ENCODE measurements at regions not wholly inside any gene's neighbourhood (a gene's known extent, or its start where the extent isn't known, plus 50 kb on each side); places are given as distances from the start of the nearest gene placed in this dataset.
"Not testable (repeated sequence)": the region's sequence is repeated elsewhere in the genome, so short reads cannot be mapped to it uniquely, and the experiment has no call there.

DNA sequence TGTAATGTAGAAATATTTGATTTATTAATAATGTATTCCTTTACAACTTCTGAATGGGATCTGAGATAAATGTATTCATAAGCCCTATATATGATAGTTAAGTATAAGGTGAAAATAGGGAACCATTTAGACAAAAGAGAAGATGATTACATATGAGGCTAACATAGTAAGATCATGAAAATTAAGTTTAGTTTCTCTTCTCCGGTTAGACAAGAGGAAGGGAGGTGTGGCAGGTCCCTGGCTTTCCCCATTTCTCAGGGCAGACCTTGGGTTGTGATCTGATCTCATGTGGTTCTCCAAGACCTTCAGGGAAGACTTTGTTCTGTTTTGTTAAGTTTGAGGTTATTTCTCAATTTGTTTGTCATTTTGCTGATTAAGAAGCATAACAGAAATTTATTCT is 341.3 kb downstream of the CNTNAP3B start:
- H3K9me3 ChIP-seq (ENCODE audit: control insufficient read depth, insufficient read depth, low read depth, low read length); H3K4me1 ChIP-seq (ENCODE audit: control insufficient read depth, insufficient read depth, low read length); H3K4me3 ChIP-seq (ENCODE audit: low read depth, low read length); H3K36me3 ChIP-seq (ENCODE audit: control insufficient read depth in 2 of 2, insufficient read depth in 1 of 2, low read length in 2 of 2); H3K27ac ChIP-seq (ENCODE audit: extremely low read depth, low read depth, low read length); POLR2A ChIA-PET; CTCF ChIA-PET: not testable (repeated sequence)

DNA sequence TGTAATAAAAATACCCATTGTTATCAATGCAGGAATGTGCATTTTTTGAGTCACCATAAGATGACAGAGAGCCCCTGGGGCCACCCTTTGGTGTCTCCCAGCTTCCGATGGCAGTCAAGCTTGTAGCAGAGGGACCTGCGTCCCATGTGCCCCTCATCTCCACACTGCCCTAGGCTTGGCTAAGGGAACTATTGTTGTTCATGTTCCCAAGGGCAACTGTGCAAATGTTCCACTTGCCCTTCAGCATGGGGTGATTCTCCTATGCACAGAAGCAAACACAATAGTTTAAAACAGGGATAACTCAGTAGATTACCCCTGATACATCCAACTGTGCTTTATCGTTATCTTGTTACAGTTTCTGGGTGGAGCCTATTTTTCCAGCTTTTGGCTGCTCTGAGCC is 342.0 kb downstream of the CNTNAP3B start:
- POLR2A ChIA-PET; H3K4me1 ChIP-seq (ENCODE audit: control insufficient read depth, insufficient read depth, low read length); CTCF ChIA-PET: not testable (repeated sequence)

DNA sequence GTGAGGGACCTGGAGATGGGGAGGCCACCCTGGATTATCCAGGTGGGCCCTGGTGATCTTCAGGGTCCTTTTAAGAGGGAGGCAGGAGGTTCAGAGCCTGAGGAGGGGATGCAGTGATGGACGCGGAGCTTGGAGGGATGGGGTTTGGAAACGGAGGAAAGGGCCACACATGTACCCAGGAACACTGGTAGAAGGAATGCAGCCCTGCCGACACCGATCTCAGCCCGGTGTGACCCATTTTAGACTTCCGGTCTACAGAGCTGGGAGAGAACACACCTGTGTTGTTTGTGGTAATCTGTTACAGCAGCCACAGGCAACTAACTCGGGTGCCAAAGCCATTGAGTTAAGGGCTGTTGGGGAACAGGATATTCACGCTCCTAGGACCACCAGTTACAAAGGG is 345.2 kb downstream of the CNTNAP3B start:
- H3K4me3 ChIP-seq (ENCODE audit: low read depth, low read length); H3K4me1 ChIP-seq (ENCODE audit: control insufficient read depth, insufficient read depth, low read length); H3K9me3 ChIP-seq (ENCODE audit: control insufficient read depth, insufficient read depth, low read depth, low read length); CTCF ChIA-PET; H3K27ac ChIP-seq (ENCODE audit: extremely low read depth, low read depth, low read length); POLR2A ChIA-PET; H3K36me3 ChIP-seq (ENCODE audit: control insufficient read depth in 2 of 2, insufficient read depth in 1 of 2, low read length in 2 of 2): not testable (repeated sequence)

More for the DNA sequence above, 342.0 kb downstream of the CNTNAP3B start:
- not testable (repeated sequence) for H3K36me3 ChIP-seq (ENCODE audit: control insufficient read depth in 2 of 2, insufficient read depth in 1 of 2, low read length in 2 of 2); H3K27ac ChIP-seq (ENCODE audit: extremely low read depth, low read depth, low read length); H3K9me3 ChIP-seq (ENCODE audit: control insufficient read depth, insufficient read depth, low read depth, low read length); H3K4me3 ChIP-seq (ENCODE audit: low read depth, low read length)

GRCh38 chr9:41783070-41783810 is 346.0 kb downstream of the CNTNAP3B start:
- H3K27ac ChIP-seq (ENCODE audit: extremely low read depth, low read depth, low read length); H3K36me3 ChIP-seq (ENCODE audit: control insufficient read depth in 2 of 2, insufficient read depth in 1 of 2, low read length in 2 of 2); CTCF ChIA-PET; POLR2A ChIA-PET; H3K9me3 ChIP-seq (ENCODE audit: control insufficient read depth, insufficient read depth, low read depth, low read length); H3K4me1 ChIP-seq (ENCODE audit: control insufficient read depth, insufficient read depth, low read length); H3K4me3 ChIP-seq (ENCODE audit: low read depth, low read length): not testable (repeated sequence)

DNA sequence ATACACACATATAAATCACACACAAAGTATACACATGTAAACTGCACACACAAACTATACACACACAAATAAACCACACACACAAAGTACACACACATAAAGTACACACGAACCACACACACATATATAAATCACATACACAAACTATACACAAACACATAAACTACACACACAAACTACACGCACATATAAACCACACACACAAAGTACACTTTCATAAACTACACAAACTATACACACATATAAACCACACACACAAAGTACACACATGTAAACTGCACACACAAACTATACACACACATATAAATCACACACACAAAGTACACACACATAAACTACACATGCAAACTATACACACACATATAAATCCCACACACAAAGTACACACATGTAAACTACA is 347.3 kb downstream of the CNTNAP3B start:
- CTCF ChIA-PET; H3K4me3 ChIP-seq (ENCODE audit: low read depth, low read length); H3K27ac ChIP-seq (ENCODE audit: extremely low read depth, low read depth, low read length); H3K9me3 ChIP-seq (ENCODE audit: control insufficient read depth, insufficient read depth, low read depth, low read length); H3K36me3 ChIP-seq (ENCODE audit: control insufficient read depth in 2 of 2, insufficient read depth in 1 of 2, low read length in 2 of 2); POLR2A ChIA-PET; H3K4me1 ChIP-seq (ENCODE audit: control insufficient read depth, insufficient read depth, low read length): not testable (repeated sequence)
- TF ChIP-seq ZSCAN4 (tag by site-specific recombination; IDR thresholded peaks at IDR 0.05), result peak; percentile 71

DNA sequence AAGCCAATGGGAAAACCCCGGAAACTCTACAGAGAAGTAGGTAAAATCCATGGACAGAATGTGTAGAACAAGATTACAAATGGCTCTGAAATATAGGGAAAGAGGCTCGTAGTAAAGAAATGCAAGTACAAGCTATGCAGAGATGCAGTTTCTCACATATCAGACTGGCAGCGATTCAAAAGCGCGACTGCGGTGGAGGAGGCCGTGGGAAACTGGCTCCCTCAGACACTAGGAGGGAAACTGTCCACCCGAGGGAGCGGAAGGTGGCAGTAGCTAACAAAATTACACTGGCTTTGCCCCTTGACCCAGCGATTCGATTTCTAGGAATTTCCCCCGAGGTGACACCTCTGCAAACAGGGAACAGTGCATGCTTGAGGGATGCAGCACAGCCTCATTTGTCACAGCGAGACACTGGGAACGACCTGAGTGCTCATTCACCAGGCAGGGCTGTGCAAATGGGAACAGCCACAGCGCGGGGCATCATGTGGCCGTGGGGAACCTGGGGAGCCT is 349.3 kb downstream of the CNTNAP3B start:
- H3K36me3 ChIP-seq (ENCODE audit: control insufficient read depth in 2 of 2, insufficient read depth in 1 of 2, low read length in 2 of 2); H3K4me3 ChIP-seq (ENCODE audit: low read depth, low read length); CTCF ChIA-PET; POLR2A ChIA-PET; H3K4me1 ChIP-seq (ENCODE audit: control insufficient read depth, insufficient read depth, low read length); H3K9me3 ChIP-seq (ENCODE audit: control insufficient read depth, insufficient read depth, low read depth, low read length); H3K27ac ChIP-seq (ENCODE audit: extremely low read depth, low read depth, low read length): not testable (repeated sequence)

- H3K4me1 ChIP-seq (ENCODE audit: control insufficient read depth, insufficient read depth, low read length); CTCF ChIA-PET; H3K4me3 ChIP-seq (ENCODE audit: low read depth, low read length); POLR2A ChIA-PET; H3K27ac ChIP-seq (ENCODE audit: extremely low read depth, low read depth, low read length); H3K36me3 ChIP-seq (ENCODE audit: control insufficient read depth in 2 of 2, insufficient read depth in 1 of 2, low read length in 2 of 2); H3K9me3 ChIP-seq (ENCODE audit: control insufficient read depth, insufficient read depth, low read depth, low read length): not testable (repeated sequence)
Measured at GRCh38 chr9:41779192-41779591, 350.0 kb downstream of the CNTNAP3B start.

DNA sequence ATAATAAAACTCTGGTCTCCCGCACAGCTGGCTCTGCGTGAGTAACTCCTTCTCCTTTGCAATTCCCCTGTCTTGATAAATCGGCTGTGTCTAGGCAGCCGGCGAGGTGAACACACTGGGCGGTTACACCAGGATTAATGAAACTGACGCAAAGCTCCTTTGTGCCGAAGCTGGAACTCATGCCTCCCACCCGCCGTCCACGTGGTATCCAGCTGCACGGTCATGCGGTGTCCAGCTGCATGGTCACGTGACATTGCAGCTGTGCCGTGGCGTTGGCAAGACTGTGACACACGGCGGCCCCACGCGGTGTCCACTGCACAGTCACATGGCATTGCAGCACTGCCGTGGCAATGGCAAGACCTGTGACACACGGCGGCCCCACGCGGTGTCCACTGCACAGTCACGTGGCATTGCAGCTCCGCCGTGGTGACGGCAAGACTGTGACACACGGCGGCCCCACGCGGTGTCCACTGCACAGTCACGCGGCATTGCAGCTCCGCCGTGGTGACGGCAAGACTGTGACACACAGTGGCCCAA is 350.6 kb downstream of the CNTNAP3B start:
- H3K4me1 ChIP-seq (ENCODE audit: control insufficient read depth, insufficient read depth, low read length); H3K4me3 ChIP-seq (ENCODE audit: low read depth, low read length); H3K36me3 ChIP-seq (ENCODE audit: control insufficient read depth in 2 of 2, insufficient read depth in 1 of 2, low read length in 2 of 2); CTCF ChIA-PET; POLR2A ChIA-PET; H3K9me3 ChIP-seq (ENCODE audit: control insufficient read depth, insufficient read depth, low read depth, low read length); H3K27ac ChIP-seq (ENCODE audit: extremely low read depth, low read depth, low read length): not testable (repeated sequence)

DNA sequence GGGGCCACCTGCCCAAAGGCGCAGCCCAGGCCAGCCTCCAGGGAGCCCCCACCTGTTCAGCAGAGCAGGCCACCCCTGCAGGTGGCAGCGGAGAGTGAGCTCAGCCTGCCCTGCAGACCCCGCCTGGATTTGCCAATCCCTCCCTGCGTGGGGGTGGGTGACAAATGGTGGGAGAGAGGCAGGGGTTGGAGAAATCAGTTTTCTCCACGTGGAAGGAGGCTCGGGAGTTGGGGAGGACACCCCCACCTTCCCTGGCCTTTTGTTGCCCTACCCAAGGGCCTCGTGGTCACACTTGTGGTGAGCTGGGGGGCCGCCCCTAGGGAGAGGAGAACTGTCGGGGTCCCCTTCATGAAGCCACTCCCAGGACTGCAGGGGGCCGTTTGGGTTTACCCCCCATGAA is 351.7 kb downstream of the CNTNAP3B start:
- H3K4me1 ChIP-seq (ENCODE audit: control insufficient read depth, insufficient read depth, low read length); H3K27ac ChIP-seq (ENCODE audit: extremely low read depth, low read depth, low read length); H3K36me3 ChIP-seq (ENCODE audit: control insufficient read depth in 2 of 2, insufficient read depth in 1 of 2, low read length in 2 of 2); CTCF ChIA-PET; H3K4me3 ChIP-seq (ENCODE audit: low read depth, low read length); H3K9me3 ChIP-seq (ENCODE audit: control insufficient read depth, insufficient read depth, low read depth, low read length); POLR2A ChIA-PET: not testable (repeated sequence)

- H3K4me3 ChIP-seq (ENCODE audit: low read depth, low read length); CTCF ChIA-PET; H3K27ac ChIP-seq (ENCODE audit: extremely low read depth, low read depth, low read length); H3K36me3 ChIP-seq (ENCODE audit: control insufficient read depth in 2 of 2, insufficient read depth in 1 of 2, low read length in 2 of 2); POLR2A ChIA-PET; H3K9me3 ChIP-seq (ENCODE audit: control insufficient read depth, insufficient read depth, low read depth, low read length); H3K4me1 ChIP-seq (ENCODE audit: control insufficient read depth, insufficient read depth, low read length): not testable (repeated sequence)
Measured at GRCh38 chr9:41772541-41772940, 356.7 kb downstream of the CNTNAP3B start.

DNA sequence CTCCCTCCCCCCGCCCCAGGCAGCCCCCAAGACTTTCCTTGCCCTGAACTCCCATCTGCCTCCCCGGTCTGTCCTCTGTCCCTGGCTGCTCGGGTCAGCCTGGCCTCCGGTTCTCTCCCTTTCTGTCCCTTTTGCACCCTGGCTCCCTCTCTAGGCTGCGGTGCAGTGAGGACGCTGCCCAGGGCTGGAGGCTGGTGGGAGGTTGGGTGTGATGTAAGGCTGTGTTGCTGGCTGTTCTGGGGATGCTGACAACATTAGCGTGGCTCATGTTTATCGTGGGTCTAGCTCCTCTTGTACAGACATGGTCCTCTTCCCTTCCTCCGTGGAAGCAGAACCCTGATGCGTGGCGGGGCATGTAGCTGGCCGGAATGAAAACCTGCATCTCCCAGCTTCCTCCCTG is 357.5 kb downstream of the CNTNAP3B start:
- H3K36me3 ChIP-seq (ENCODE audit: control insufficient read depth in 2 of 2, insufficient read depth in 1 of 2, low read length in 2 of 2); POLR2A ChIA-PET; H3K4me3 ChIP-seq (ENCODE audit: low read depth, low read length); H3K27ac ChIP-seq (ENCODE audit: extremely low read depth, low read depth, low read length); H3K9me3 ChIP-seq (ENCODE audit: control insufficient read depth, insufficient read depth, low read depth, low read length); CTCF ChIA-PET; H3K4me1 ChIP-seq (ENCODE audit: control insufficient read depth, insufficient read depth, low read length): not testable (repeated sequence)
